HL-60 (cell line): ENCODE measurements at regions not wholly inside any gene's neighbourhood (a gene's known extent, or its start where the extent isn't known, plus 50 kb on each side); places are given as distances from the start of the nearest gene placed in this dataset.

Source experiments
- DNase-seq, 2 experiments: peaks; one replicate each; pipeline ENCODE4 v3.0.0-alpha.2; 2010 to 2020; ENCODE audit warnings: low read depth in 1 of 2, low spot score in 1 of 2
- H3K27ac ChIP-seq: fragments of 250-450 bp; sonication (Bioruptor Pico); replicated peaks from 2 replicates; pipeline ENCODE4 v1.5.1; 2020; ENCODE audit warnings: mild to moderate bottlenecking, moderate library complexity
- H3K27me3 ChIP-seq: fragments of 250-450 bp; sonication (Bioruptor Pico); 2 replicates; pipeline ENCODE4 v1.5.1; 2021; ENCODE audit warnings: mild to moderate bottlenecking, moderate library complexity; ENCODE audit not compliant: insufficient read depth, poor library complexity, severe bottlenecking
- H3K4me3 ChIP-seq: replicated peaks from 2 replicates; pipeline ENCODE4 v1.5.1; 2011; ENCODE audit warnings: mild to moderate bottlenecking, control low read depth, low read length; ENCODE audit not compliant: insufficient read depth
- GABPA ChIP-seq: IDR thresholded peaks from 2 replicates; pipeline ENCODE4 v1.6.1; 2012; ENCODE audit warnings: low read depth
- POLR2AphosphoS5 ChIP-seq: IDR thresholded peaks from 2 replicates; pipeline ENCODE4 v1.6.1; 2012; ENCODE audit warnings: low read depth
- SPI1 ChIP-seq: IDR thresholded peaks from 2 replicates; pipeline ENCODE4 v1.6.1; 2012; ENCODE audit warnings: low read depth, mild to moderate bottlenecking, borderline replicate concordance
- TF ChIP-seq, protein P1 (sequence below): IDR thresholded peaks from one replicate; pipeline ENCODE4 v1.5.1; 2011; ENCODE audit warnings: low read length, control low read depth, inconsistent platforms; ENCODE audit not compliant: insufficient read depth
- TF ChIP-seq, protein P2 (sequence below): IDR thresholded peaks from 2 replicates; pipeline ENCODE4 v1.6.1; 2012; ENCODE audit warnings: low read depth; ENCODE audit not compliant: insufficient replicate concordance

DNA sequence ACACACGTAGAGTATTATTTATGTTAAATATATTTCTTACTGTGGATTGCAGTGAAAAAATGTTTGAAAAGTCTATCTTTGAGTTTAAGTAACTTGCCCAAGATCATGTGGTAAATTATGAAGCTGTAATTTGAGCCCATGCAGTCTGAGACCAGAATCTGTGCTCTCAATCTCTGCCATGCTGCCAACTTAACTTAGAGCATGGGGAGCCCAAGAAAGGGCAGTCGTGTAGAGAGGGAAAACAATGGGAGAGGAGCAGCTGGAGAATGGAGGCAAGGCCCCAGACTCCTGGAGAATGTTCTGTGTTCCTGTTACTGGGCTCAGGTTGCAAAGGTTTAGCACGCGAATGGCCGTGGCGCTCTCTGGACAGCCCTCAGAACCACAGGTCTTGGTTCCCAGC, 311.6 kb upstream of the RASGRP1 start:
- TF ChIP-seq, protein P1, sequence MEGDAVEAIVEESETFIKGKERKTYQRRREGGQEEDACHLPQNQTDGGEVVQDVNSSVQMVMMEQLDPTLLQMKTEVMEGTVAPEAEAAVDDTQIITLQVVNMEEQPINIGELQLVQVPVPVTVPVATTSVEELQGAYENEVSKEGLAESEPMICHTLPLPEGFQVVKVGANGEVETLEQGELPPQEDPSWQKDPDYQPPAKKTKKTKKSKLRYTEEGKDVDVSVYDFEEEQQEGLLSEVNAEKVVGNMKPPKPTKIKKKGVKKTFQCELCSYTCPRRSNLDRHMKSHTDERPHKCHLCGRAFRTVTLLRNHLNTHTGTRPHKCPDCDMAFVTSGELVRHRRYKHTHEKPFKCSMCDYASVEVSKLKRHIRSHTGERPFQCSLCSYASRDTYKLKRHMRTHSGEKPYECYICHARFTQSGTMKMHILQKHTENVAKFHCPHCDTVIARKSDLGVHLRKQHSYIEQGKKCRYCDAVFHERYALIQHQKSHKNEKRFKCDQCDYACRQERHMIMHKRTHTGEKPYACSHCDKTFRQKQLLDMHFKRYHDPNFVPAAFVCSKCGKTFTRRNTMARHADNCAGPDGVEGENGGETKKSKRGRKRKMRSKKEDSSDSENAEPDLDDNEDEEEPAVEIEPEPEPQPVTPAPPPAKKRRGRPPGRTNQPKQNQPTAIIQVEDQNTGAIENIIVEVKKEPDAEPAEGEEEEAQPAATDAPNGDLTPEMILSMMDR: no peak
- TF ChIP-seq, protein P2, sequence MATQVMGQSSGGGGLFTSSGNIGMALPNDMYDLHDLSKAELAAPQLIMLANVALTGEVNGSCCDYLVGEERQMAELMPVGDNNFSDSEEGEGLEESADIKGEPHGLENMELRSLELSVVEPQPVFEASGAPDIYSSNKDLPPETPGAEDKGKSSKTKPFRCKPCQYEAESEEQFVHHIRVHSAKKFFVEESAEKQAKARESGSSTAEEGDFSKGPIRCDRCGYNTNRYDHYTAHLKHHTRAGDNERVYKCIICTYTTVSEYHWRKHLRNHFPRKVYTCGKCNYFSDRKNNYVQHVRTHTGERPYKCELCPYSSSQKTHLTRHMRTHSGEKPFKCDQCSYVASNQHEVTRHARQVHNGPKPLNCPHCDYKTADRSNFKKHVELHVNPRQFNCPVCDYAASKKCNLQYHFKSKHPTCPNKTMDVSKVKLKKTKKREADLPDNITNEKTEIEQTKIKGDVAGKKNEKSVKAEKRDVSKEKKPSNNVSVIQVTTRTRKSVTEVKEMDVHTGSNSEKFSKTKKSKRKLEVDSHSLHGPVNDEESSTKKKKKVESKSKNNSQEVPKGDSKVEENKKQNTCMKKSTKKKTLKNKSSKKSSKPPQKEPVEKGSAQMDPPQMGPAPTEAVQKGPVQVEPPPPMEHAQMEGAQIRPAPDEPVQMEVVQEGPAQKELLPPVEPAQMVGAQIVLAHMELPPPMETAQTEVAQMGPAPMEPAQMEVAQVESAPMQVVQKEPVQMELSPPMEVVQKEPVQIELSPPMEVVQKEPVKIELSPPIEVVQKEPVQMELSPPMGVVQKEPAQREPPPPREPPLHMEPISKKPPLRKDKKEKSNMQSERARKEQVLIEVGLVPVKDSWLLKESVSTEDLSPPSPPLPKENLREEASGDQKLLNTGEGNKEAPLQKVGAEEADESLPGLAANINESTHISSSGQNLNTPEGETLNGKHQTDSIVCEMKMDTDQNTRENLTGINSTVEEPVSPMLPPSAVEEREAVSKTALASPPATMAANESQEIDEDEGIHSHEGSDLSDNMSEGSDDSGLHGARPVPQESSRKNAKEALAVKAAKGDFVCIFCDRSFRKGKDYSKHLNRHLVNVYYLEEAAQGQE: no peak
- no peak for TF ChIP-seq SPI1
- no peak for TF ChIP-seq GABPA
- TF ChIP-seq POLR2AphosphoS5: no peak
- Histone ChIP-seq H3K4me3 (no peak overlapping the region), H3K27me3 (no peaks in the 10 kb centered on the region), H3K27ac (no peak overlapping the region)
- no peak for DNase-seq

DNA sequence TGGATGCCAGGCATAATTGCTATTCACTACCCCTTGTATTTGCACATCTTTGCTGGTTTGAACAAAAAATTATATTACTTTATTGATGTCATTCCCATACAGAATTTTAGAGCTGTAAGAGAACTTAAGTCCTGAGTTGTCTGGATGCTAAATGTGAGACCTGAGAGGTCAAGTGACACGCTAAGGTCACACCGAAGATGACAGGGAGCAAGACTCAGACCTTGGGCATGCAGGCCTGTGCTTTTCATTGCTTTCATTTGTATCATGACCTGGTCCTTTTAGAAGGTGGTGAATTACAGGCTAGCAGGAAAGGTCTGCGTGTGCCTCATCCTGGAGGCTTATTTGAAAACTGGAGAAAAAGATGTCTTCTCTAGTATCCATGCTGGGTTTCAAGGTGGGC, 312.0 kb upstream of the RASGRP1 start:
- no peak overlapping the region for H3K27ac ChIP-seq
- no peak overlapping the region for H3K4me3 ChIP-seq
- DNase-seq: no peak
- TF ChIP-seq POLR2AphosphoS5 (no peak), SPI1 (no peak), GABPA (no peak)
- TF ChIP-seq, protein P2: no peak
- TF ChIP-seq, protein P1: no peak
- no peaks in the 10 kb centered on the region for H3K27me3 ChIP-seq

DNA sequence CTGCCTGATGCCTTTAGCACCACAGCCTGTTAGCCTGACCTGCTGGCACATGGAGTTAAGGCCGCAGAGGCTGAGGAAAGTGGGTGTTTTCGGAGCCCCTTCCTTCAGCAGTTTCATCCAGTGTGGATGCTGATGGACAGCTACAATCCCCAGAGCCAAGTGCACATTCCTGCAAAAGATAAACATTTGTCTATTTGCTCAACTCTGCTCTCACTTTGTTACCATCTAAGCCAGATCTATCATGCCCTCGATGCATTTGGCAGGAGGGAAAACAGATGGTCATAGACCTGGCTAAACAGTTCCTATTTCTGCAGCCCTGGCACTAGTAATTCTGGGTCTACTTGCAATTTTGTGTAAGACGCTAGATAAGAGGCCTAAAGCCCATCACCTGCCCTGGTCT, 312.9 kb upstream of the RASGRP1 start:
- Histone ChIP-seq H3K27me3 (no peaks in the 10 kb centered on the region), H3K4me3 (no peak overlapping the region), H3K27ac (no peak overlapping the region)
- TF ChIP-seq, protein P2: no peak
- TF ChIP-seq SPI1 (no peak), POLR2AphosphoS5 (no peak), GABPA (no peak)
- TF ChIP-seq, protein P1: no peak
- no peak for DNase-seq
